Esophagus squamous epithelium (tissue), 4 donors: ENCODE measurements at regions not wholly inside any gene's neighbourhood (a gene's known extent, or its start where the extent isn't known, plus 50 kb on each side); places are given as distances from the start of the nearest gene placed in this dataset.

ENCODE experiments used
- CTCF ChIP-seq, 6 experiments: fragments of 450-650 bp in 4 of 6; fragments of 200-600 bp in 2 of 6; sonication (generic) in 2 of 6; IDR thresholded peaks; one replicate each; pipeline ENCODE4 v1.5.1; 2016 to 2019; ENCODE audit warnings: antibody characterized with exemption in 6 of 6, mild to moderate bottlenecking in 4 of 6, moderate library complexity in 4 of 6
- POLR2A ChIP-seq, 4 donors: fragments of 450-650 bp; IDR thresholded peaks; one replicate each; pipeline ENCODE4 v1.6.1; 2017; ENCODE audit warnings: antibody characterized with exemption in 4 of 4, mild to moderate bottlenecking in 4 of 4, moderate library complexity in 3 of 4

DNA sequence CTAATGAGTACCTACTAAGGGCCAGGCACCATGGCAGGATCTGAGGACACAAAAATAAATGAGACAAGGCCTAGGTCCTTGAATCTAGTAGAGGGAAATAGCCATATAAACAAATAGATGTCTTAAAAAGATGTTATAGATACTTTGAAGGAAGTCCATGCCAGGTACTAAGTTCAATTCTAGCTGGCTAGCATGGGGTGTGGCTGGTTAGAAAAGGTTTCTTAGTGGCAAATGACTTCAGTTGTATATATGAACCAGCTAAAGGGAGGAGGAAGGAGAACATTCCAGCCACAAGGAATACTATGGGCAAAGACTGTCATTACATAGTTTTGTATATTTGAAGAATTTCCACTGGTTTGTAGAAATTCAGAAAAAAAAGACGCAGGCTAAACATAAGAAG is 133.6 kb upstream of the BMP4 start:
- no peak for TF ChIP-seq CTCF (IDR thresholded peaks at IDR 0.05)
- TF ChIP-seq POLR2A (IDR thresholded peaks at IDR 0.05) = no peak
